HG02678 (cell line): ENCODE measurements at regions not wholly inside any gene's neighbourhood (a gene's known extent, or its start where the extent isn't known, plus 50 kb on each side); places are given as distances from the start of the nearest gene placed in this dataset.
"Not testable (repeated sequence)": the region's sequence is repeated elsewhere in the genome, so short reads cannot be mapped to it uniquely, and the experiment has no call there.

ENCODE experiments used
- ATAC-seq: cut with Tn5 transposase; IDR thresholded peaks from one replicate; pipeline ENCODE4 v1.9.1; 2021; ENCODE audit warnings: mild to moderate bottlenecking, moderate library complexity; ENCODE audit not compliant: unreplicated experiment

GRCh38 chr22:49408102-49408836 lies 419.4 kb downstream of the BRD1 start:
- no peak for ATAC-seq

GRCh38 chr22:49406879-49407587 lies 420.6 kb downstream of the BRD1 start:
- ATAC-seq = no peak

- no peak for ATAC-seq
These were observed 421.5 kb downstream of the BRD1 start for GRCh38 chr22:49406047-49406650.

- ATAC-seq = no peak
These were observed 422.1 kb downstream of the BRD1 start for GRCh38 chr22:49405590-49405989.

GRCh38 chr22:49404576-49405241 lies 423.0 kb downstream of the BRD1 start:
- ATAC-seq = no peak

- no peak for ATAC-seq
These were observed 423.7 kb downstream of the BRD1 start for GRCh38 chr22:49404020-49404419.

- ATAC-seq = no peak
These were observed 424.6 kb downstream of the BRD1 start for GRCh38 chr22:49403102-49403501.

GRCh38 chr22:49402169-49402568 lies 425.5 kb downstream of the BRD1 start:
- ATAC-seq = no peak

- no peak for ATAC-seq
These were observed 426.6 kb downstream of the BRD1 start for GRCh38 chr22:49400941-49401598.

- no peak for ATAC-seq
These were observed 427.3 kb downstream of the BRD1 start for GRCh38 chr22:49400136-49400940.

GRCh38 chr22:49398646-49399045 lies 429.0 kb downstream of the BRD1 start:
- no peak for ATAC-seq

- ATAC-seq = no peak
These were observed 429.6 kb downstream of the BRD1 start for GRCh38 chr22:49398115-49398514.

- ATAC-seq = no peak
These were observed 430.9 kb downstream of the BRD1 start for GRCh38 chr22:49396817-49397216.

- no peak for ATAC-seq
These were observed 432.1 kb downstream of the BRD1 start for GRCh38 chr22:49395617-49396016.

GRCh38 chr22:49395062-49395461 lies 432.6 kb downstream of the BRD1 start:
- not testable (repeated sequence) for ATAC-seq

GRCh38 chr22:49394116-49394785 lies 433.4 kb downstream of the BRD1 start:
- ATAC-seq = no peak

GRCh38 chr22:49393526-49393925 lies 434.1 kb downstream of the BRD1 start:
- no peak for ATAC-seq

GRCh38 chr22:49392841-49393510 lies 434.7 kb downstream of the BRD1 start:
- no peak for ATAC-seq

- ATAC-seq = no peak
These were observed 435.4 kb downstream of the BRD1 start for GRCh38 chr22:49392247-49392646.
